ENCODE measurements at regions not wholly inside any gene's neighbourhood (a gene's known extent, or its start where the extent isn't known, plus 50 kb on each side); places are given as distances from the start of the nearest gene placed in this dataset.
A peak's percentile ranks its signal among the peaks of the same experiment; 100 is the strongest.

- dilution Hi-C loops (cut with HindIII; ENCODE audit: low sequenced_read_pairs, unreplicated experiment) (no loop called here), in situ Hi-C loops (cut with MboI; ENCODE audit: low sequenced_read_pairs) (no loop called here), intact Hi-C loops (cut with micrococcal nuclease) (no loop called here)
- Histone ChIP-seq H3K4me3 (ENCODE audit: insufficient read depth, low read depth, low read length) (no peak overlapping the region), H3K4ac (ENCODE audit: low read depth, low read length) (no peak overlapping the region), H4K20me1 (ENCODE audit: insufficient read depth, low read length) (no peaks in the 10 kb centered on the region), H3K56ac (ENCODE audit: extremely low read depth, insufficient read depth, low read length) (no peak overlapping the region), H2AK5ac (ENCODE audit: low read depth, low read length) (no peak overlapping the region), H3K9me3 (ENCODE audit: control insufficient read depth, insufficient read depth, low read length) (no peaks in the 10 kb centered on the region), H2AFZ (replicated peaks; ENCODE audit: low read length, poor library complexity) (no peak overlapping the region), H2BK15ac (ENCODE audit: low read depth, low read length) (no peak overlapping the region), H4K91ac (ENCODE audit: insufficient read depth, low read depth, low read length) (no peak overlapping the region), H4K5ac (ENCODE audit: low read depth, low read length) (no peak overlapping the region), H3K23ac (ENCODE audit: low read depth, low read length) (no peak overlapping the region), H3K4me1 (ENCODE audit: control insufficient read depth, insufficient read depth, low read length) (no peaks in the 10 kb centered on the region), H3K9me1 (ENCODE audit: insufficient read depth, low read length) (no peaks in the 10 kb centered on the region), H2AK9ac (replicated peaks; ENCODE audit: low read depth, low read length, poor library complexity) (no peak overlapping the region), H3K18ac (ENCODE audit: low read depth, low read length) (no peak overlapping the region), H3K36me3 (ENCODE audit: control insufficient read depth, insufficient read depth, low read length) (no peaks in the 10 kb centered on the region), H3K27ac (ENCODE audit: insufficient read depth, low read length) (no peak overlapping the region), H2BK120ac (ENCODE audit: low read depth, low read length) (no peak overlapping the region), H2BK20ac (ENCODE audit: low read depth, low read length) (no peak overlapping the region), H3K9ac (ENCODE audit: low read depth, low read length) (no peak overlapping the region), H3K79me1 (ENCODE audit: low read depth in 1 of 2, low read length in 2 of 2) (no peaks in the 10 kb centered on the region), H3K4me2 (ENCODE audit: low read depth, low read length) (no peak overlapping the region), H3K14ac (replicated peaks; ENCODE audit: low read depth, low read length) (no peak overlapping the region), H2BK5ac (ENCODE audit: low read depth, low read length, poor library complexity, severe bottlenecking) (no peak overlapping the region), H3K27me3 (ENCODE audit: control insufficient read depth, insufficient read depth, low read length) (peaks cover 8% of the 10 kb centered on the region), H4K8ac (ENCODE audit: low read depth in 2 of 2, low read length in 2 of 2) (no peak overlapping the region)
- BruUV-seq (replicated peaks), result no TSS peak
- ChIA-PET POLR2A (ENCODE audit: unreplicated experiment) (no interaction called here), CTCF (interaction anchor here (0.6 kb wide), 1 partner anchor 14 kb away, joined by 3 read pairs; no protein-coding TSS in a partner anchor)
- no peak for DNase-seq
- no peak for ATAC-seq (ENCODE audit: low read depth)
- WGBS, 2 experiments (ENCODE audit: extremely low coverage in 2 of 2, insufficient read length in 1 of 2), result no CpG with 5 or more reads among the region's 9 CpGs
- TF ChIP-seq RAD21 (IDR thresholded peaks at IDR 0.05; ENCODE audit: low read length) (no peak), CTCF (conservative IDR thresholded peaks at IDR 0.05; ENCODE audit: low read depth, low read length) (0 out of 2 replicates have a peak, but pooled peaks have one; percentile 1)
Measured at GRCh38 chr20:52469128-52469527, 277.5 kb upstream of the ZFP64 start.

Measured in IMR-90 (cell line).